NCI-H345 treated with DMSO at 0.1 percent for 48 hours (cell line): ENCODE measurements at regions not wholly inside any gene's neighbourhood (a gene's known extent, or its start where the extent isn't known, plus 50 kb on each side); places are given as distances from the start of the nearest gene placed in this dataset.

Experiments
- DNase-seq: peaks from one replicate; lab custom pipeline; 2025; ENCODE audit not compliant: unreplicated experiment; lab: John Stamatoyannopoulos, UW

DNA sequence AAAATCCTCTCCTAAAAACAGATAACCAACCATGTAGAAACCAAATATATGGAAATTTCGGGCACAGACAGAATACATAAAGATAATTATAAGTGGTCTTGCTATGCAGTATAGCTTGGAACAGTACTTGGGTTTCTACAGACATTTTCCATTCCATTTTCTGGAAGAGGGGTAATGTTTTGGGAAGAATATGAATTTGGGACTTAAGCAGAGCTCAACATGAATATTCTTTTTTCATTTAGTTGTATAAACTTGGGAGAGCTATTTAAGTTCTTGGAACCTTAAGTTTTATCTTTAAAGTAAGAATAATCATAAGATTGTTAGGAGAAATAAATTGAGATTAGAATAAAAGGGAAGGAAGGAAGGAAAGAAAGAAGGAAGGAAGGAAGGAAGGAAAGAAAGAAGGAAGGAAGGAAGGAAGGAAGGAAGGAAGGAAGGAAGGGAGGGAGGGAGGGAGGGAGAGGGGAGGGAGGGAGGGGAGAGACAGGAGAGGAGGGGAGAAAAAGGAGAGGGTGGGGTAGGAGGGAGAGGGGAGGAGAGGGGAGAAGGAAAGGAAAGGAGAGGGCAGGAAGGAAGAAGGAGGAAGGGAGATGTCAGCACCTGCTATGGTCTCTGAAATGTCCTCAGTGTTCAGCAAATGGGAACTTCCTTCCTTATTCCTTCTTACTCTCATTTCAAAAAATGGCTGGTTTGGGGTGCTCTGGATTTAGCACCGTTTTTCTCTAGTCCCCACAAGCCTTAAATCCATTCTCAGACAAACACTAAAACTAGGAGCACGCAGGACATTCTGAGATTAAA, 248.3 kb downstream of the LY86 start:
- no peak for DNase-seq

DNA sequence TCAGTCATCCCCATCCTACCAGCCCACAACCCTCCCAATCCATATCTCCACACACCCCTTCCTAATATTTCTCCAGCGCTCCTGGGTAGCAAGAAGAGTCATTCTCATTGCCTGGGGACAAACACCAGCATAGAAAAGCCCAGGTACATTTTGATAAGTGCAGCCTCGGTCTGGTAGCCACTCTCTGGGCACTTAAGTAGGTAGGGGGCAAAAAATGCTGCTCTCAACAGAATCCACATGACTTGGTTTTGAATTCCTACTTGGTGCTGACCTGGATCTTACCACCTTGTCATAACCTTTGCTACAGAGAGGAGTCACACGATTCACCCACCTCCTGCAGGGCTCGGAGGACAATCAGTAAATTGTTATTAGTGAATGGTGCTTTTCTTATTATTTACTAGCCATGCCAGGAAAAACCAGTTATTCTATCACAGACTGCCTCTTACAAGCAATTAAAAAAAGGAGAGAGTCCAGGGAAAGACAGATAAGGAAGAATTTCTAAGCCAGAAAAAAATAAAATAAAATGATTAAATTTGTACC, 249.1 kb downstream of the LY86 start:
- no peak for DNase-seq

DNA sequence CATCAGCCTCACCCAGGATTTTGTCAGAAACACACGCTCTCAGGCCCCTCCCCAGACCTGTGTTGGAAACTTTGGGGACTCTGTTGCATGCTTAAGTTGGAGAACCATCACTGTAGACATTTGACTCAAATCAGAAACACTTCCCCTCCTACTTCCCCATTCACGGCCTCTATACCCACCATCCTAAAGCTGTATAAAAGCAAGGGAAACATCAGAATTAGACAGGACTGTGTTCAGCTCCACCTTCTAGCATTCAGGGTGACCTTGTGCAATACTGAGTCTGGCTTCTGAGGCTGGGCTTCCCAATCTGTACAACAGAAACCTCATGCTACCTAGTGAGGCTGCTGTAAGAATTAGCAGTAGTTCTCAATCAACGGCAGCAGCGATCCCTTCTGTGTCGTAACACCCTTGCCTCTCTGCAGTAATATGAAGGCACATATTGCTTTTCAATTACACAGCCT, 252.3 kb downstream of the LY86 start:
- no peak for DNase-seq

DNA sequence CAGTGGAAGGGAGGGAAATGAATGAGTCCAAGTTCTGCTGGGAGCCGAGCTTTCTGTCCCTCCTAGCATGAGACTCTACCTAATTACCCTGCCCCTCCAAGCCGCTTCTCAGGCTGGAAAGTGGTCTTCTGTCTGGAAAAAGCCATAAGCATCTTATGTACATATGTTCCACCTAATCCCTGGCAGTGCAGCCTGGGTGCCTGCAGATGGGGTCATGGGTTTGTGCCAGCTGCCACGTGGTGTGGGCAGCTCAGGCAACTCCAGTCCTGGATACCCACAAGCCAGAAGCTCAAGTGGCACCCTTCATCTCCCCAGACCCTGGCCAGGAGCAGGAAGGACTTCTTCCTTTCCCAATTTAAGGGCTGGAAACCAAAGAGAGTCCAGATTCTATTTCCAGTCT, 253.1 kb downstream of the LY86 start:
- DNase-seq: no peak

DNA sequence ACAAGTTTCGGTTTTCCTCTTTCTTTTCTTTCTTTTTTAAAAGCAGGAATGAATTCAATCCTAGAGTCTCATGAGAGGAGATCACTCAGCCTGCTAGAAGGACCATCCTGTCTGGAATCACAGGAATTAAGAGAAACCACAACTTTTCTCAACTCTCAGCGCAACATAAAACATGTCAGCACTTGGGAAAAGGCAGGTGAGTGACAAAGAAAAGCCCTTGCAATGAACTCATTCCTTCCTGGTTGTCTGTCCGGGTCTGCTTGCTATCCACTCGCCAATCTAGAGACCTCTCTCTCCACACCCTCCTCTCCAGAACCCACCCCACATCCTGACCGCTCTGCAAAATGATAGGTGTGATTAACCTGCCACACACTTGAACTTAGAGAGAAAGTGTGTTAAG, 253.8 kb downstream of the LY86 start:
- DNase-seq: no peak

DNA sequence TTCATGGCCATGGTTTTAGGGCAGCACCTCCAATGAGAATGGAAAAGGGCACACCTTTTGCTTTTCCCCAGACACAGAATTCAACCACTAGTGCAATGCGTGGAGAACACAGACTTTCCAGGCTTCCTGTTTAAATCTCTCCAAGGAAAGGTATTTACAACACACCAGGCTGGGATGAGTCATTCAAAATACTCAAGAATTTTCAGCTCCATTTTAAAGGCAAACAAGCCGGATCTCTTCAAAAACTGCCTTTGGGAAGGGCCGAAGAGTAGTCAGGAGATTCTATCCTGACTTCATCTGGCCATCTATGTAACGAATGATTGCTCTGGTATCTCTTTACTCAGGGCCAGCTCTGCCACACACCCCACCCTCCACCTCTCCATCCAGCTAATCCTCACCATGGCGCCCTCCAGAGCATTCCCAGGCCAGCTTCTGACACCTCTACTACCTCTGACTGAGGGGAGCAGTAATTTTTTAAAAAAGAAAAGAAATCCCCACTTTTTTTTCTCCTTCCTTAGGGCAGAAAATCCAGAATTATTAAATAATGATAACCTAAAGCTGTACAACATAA, 254.6 kb downstream of the LY86 start:
- no peak for DNase-seq

DNA sequence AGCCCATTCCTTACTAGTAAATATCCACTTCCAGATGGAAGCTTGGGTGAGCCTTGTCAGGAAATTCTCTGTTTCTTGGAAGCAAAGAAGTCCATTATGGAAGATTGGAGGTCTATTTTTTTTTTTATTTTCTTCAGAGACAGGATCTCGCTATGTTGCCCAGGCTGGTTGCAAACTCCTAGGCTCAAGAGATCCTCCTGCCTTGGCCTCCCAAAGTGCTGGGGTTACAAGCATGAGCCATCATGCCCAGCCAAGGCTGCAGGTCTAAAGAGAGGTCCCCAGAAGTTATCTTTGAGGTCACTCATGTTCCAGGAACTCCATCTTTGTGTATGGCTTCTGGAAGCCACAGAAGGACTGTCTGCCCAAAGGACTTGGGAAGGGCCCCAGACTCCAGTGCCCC, 255.3 kb downstream of the LY86 start:
- DNase-seq: no peak

DNA sequence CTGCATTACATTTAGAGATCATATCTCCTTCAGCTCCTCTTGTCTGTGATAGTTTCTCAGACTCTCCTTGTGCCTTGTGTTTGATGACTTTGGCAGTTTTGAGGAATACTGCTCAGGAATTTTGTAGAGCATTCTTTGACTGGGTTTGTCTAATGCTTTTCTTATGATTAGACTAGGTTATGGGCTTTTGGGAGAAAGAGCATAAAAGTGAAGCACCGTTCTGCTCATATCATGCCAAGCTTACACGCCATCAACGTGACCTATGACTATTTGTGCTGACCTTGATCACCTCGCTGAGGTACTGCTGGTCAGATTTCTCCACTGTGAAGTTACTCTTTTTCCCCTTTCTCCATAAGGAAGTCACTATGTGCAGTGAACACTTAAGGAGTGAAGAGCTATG, 256.0 kb downstream of the LY86 start:
- no peak for DNase-seq

DNA sequence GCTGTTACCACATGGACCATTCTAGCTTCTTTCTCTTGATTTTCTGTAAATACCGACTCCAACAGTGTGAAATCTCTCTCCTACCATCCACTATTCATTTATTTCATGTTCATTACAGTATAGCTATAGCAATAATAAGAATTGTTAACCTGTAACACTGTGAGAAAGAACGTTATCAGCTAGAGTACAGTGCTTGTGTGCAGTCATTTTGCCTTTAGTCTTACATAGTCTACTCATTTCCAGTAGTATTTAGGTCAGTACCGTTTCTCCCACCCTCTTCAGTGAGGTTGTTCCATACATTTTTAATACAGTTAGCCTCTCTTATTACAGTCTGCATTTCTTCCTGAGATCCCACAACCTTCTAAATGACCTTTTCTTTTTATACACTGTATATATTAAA, 257.1 kb downstream of the LY86 start:
- DNase-seq: no peak

DNA sequence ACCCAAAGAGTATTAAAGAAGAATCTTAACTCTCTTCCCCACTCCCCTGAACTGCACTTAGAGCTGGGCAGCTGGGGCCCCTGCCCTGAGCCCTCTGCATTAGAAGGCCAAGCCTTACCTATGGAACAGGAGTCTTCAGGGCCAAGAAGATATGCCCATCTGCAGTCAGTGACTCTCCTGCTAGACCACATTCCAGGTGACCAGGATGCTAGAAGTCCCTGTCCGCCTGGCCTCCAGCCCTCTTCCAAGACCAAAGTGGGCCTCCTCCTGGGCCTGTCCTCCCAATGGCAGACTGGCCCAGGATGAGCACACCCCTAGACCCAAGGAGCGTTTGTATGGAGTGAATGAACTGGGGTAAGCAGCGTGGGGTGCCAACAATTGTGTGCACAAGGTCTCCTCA, 259.1 kb downstream of the LY86 start:
- no peak for DNase-seq

DNA sequence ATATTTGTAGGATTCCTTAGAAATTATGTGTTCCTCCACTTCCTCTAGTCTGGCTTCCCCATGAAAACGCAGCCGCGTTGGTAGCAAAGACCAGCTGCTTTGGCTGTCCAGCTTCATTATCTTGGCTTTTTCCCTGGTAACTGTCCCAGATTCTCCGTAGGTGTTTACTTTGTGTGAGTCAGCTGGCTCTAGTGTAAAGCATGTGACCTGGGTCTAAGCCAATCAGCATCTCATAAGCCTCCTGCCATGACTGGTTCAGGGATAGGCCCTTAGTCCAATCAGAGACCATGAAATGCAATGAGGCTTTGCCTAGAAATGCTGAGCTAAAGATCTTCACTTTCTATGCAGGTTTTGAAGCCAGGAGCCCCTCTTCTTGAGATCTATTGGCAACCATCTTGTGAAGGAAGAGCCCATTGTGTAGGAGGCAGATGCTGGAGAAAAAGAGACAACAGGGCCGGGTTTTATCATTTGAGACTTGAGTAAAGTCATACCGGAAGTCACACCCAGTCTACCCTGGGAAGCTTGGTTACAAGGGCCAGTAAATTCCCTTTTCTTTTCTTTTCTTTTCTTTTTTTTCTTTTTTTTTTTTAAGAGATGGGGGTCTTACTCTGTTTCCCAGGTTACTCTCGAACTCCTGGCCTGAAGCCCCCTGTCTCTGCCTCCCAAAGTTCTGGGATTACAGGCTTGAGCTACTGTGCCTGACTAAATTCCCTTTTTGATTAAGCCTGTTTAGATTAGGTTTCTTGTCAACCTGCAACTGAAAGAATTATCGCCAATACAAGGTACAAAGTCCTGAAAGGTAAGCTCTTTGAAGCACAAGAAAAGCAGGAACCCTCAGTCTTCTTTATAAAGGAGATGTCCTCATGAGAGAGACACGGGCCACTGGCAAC, 256.5 kb upstream of the RREB1 start:
- DNase-seq: no peak

DNA sequence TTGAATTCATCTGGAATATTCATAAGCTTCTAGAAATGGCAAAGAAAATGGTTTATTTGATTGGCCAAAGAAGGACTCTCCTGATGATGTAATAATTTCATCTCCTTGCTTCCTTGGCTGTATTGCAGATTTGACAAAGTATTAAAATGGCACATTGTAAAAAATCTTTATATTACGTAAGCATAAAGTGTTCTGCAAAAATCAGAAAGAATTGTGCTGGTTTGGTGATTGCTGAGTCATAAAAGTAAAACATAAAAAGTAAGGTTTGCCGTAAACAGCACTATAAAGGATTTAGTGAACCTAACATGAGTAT, 255.9 kb upstream of the RREB1 start:
- no peak for DNase-seq

DNA sequence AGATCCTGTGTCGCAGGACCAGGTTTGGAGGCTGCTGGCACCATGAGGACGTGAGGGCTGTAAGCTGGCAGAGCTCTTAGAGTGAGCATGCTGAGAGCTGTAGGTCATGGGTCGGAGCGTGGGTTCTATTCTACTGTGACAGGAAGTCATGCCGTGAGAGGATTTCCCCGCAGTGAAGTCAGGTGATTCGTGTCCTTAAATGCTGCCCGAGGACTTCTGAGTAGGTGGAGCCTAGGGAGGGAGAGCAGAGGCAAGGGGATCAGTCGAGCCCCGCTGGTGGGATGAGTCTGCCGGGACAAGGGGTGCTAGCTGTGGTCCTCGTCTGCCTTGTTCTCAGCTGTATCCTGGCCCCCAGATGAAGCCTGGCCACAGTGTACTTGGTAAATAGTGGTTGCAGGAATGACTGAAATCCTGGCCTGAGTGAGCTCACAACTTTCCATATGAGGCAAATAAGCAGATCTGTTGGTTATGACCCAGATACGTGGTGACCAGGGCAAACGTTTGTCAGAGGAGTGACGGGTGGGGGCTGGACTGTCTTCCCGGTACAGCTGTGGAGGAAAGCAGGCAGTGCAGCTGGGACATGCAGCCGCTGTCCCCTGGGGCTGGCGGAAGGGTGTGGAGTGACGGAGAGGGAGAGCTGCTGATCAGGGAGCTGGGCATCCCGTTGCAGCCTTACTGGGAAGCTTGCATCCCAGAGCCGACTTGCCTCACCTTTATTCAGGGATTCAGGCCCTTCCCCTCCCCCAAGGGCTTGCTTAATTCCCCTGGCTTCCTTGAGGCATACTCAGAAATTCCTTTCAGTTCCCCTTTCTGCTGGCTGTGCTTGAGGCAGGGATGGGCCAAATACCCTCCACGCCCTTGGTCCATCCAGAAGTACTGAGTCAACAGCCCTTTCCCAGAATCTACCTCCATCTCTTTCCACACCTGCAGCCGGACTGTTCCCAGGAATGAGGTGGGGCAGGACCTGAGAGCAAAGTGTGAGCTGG, 250.9 kb upstream of the RREB1 start:
- DNase-seq: no peak

DNA sequence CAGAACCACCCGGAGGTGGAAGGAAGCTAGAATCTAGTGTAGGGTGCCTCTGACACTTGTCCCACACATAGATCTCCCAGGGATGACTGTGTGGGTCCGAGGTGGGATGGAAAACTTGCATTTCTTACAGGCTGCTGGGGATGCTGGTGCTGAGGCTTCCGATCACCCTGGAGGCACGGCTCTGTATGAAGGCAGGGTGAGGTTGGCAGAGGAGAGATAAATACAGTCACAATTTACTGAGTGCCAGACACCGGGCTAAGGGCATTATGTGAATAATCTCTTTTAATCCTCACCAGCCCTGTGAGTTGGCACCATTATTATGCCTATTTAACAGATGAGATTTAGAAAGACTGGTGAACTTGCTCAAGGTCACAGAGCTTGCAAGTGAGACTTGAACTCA, 250.2 kb upstream of the RREB1 start:
- no peak for DNase-seq

DNA sequence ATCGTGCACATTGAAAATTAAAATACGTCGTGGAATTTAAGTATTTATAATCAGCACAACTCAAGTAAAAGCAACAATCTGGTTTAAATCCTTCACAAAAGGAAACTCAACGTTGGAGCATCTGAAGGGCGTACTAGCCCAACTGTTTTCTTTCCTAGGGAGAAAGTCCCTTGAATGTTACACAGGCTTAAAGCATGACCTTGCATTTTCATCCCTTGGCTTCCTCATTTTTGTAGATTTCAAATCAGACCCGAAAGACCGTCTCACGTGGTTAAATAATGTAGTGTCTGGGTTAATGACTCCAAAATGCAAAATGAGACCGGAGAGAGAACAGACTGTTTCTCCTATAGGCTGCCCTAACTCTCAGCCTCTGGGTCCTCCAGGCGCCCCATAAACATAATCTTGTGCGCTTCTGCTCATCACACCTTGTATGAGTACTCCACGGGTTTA, 249.2 kb upstream of the RREB1 start:
- DNase-seq: no peak

DNA sequence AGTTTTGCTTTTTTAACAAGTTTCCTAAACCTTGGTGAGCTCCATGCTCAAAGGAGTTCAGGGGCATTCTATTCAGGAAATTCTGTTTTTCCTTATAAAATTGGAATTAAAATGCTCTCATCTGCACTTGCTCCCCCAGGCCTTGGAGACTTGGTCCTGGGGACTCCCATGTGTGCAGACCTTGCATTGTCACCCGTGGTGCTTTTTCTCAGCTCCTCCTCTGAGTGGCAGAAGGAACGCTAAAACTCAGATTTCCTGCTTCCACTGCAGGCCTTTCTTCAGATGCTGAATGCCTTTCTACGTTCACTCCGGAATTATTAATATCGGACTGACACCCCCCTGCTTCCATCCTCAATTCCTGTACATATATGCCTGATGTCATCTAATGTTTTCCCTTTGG, 248.7 kb upstream of the RREB1 start:
- no peak for DNase-seq

DNA sequence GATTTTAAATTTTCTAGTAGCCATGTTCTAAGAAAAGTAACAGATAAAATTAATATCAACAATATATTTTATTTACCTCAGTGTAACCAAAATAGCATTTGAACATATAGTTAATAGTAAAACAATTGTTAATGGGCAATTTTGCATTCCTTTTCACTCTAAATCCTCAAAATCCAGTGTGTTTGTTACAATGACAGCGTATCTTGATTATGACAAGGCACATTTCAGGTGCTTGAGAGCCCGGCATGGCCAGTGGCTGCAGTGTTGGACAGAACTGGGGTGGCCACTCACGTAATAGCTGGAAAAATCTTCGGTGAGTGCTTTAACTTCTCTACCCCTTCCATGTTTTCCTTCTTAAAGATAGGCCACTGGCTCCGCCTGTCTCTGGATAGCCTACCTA, 248.0 kb upstream of the RREB1 start:
- no peak for DNase-seq

DNA sequence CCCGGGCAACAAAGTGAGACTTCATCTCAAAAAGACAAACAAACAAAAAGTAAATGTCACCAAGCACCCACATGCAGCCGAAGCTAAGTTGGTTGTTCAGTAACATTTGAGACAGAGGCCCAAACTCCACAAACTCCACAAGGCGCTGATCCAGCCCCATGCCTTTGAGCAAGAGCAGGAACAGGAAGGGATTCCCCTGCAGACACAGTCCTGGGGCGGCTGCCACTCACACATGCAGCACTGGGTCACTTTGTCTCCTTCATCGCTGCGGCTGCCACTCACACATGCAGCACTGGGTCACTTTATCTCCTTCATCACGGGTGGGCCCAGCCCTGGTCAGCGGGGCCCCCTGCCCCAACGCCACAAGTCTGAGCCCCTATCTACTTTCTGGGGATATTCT, 246.9 kb upstream of the RREB1 start:
- DNase-seq: no peak

DNA sequence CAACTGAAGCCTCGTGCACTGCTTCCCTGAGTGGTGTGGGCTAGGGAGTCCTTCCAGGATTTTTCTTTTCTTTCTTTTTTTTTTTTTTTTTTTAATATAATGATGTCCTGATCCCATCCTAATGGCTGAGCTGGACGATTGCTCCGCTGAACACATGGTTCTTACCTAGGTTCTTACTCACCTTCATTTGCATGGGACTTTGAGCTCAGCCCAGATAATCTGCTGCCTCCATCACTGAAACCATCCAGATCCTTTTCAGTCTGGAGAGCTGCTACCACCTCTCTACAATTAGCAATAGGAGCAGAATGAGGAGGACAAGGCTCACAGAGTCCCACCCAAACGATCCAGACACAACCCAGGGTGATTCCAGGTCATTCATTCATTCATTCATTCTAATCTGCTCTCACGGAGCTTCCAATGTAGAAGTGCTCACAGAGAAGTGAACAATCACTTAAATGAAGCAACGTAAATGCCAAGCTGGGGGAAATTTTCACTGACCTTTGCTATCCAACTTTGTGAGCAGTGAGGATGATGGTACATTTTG, 246.3 kb upstream of the RREB1 start:
- DNase-seq: no peak

DNA sequence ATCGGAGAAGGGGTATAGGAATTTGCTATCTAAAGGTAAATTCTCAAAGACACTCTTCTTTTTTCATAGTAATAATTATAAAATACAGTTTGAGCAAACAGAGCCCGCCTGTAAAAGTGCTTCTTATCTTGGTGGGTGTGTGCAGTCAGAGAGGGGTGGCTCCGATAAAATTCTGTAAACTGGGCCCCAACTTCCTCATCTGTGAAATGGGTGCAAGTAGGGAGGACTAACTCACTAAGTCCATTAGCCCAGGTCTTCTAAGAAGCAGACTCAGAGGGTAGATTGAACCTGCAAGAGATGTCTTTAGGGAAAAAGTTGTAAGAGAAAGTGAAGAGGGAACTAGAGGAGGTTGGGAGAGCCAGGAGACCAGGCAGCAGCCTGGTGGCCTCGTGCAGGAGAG, 245.8 kb upstream of the RREB1 start:
- DNase-seq: no peak
